GM19372 (cell line): ENCODE measurements at regions not wholly inside any gene's neighbourhood (a gene's known extent, or its start where the extent isn't known, plus 50 kb on each side); places are given as distances from the start of the nearest gene placed in this dataset.

Source experiments
- ATAC-seq: cut with Tn5 transposase; IDR thresholded peaks from one replicate; pipeline ENCODE4 v1.9.1; 2021; ENCODE audit warnings: mild to moderate bottlenecking, low read depth, moderate library complexity; ENCODE audit not compliant: unreplicated experiment

DNA sequence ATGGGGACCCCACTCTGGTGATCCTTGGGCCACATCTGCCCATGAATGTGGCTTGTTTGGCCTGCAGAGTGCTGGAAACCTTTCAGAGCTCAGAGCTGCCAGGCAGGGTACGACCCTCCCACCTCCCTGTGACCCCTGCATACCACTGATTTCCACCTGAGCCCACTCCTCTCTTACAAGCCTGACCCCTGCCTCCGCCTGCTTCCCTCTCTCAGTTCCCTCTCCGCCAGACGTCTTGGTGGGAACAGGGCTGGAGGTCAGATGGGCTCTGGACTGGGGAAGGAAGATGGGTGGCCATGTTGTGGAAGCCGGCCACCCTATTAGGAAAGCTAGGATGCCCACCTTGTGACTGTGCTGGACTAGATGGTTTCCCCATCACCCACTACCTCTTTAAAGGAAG, 185.1 kb downstream of the KATNIP start:
- ATAC-seq = no peak

DNA sequence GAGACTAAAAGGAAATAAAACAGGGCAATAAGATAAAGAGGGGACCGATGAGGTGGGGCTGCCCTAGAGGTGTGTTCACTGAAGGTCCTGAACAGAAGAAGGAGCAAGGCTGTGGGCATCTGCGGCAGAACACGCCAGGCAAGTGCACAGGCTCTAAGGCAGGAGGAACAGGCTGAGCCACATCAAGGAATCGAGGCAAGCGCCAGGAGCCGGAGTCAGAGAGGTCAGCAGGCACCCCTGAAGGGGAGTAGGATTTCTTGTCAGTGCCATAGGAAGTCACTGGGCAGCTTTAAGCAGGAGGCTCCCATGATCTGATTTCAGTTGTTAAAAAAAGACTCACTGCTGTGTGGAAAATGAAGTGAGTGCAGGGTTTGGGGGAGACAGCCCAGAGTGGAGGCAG, 186.5 kb downstream of the KATNIP start:
- no peak for ATAC-seq

DNA sequence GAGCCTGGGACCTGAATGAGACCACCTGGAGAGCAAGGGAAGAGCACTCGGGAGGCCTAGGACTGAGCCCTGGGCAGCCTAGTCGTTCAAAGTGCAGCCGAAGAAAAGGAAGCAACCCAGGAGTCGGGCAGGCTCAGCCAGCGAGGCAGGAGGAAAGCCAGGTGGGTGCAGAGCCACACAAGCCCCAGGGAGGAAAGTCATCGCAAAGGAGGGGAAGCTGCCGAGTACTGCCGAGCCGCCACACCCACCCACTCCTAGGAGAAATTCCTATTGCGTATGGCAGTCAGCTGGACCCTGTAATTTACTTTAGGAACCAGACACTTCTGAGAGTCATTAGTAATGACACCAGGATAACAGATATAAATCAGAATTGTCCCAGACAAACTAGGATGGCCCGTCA, 187.6 kb downstream of the KATNIP start:
- ATAC-seq = no peak
